ENCODE measurements at regions not wholly inside any gene's neighbourhood (a gene's known extent, or its start where the extent isn't known, plus 50 kb on each side); places are given as distances from the start of the nearest gene placed in this dataset.

GRCh38 chr18:57087644-57088376 is 59.1 kb upstream of the BOD1L2 start:
- no peak overlapping the region for H3K27ac ChIP-seq (ENCODE audit: insufficient read depth in 1 of 2, low read depth in 1 of 2, low read length in 2 of 2, poor library complexity in 1 of 2, severe bottlenecking in 2 of 2)
- peaks cover 0 to 15% (median 4%) of the 10 kb centered on the region in 4 experiments for H3K4me1 ChIP-seq (ENCODE audit: control extremely low read depth in 1 of 4, control insufficient read depth in 4 of 4, insufficient read depth in 4 of 4, low read length in 3 of 4)
- POLR2A ChIA-PET = no interaction called here
- no peaks in the 10 kb centered on the region for H3K36me3 ChIP-seq (ENCODE audit: control insufficient read depth in 4 of 4, insufficient read depth in 4 of 4, low read length in 3 of 4)
- no peak overlapping the region for H3K4me3 ChIP-seq (ENCODE audit: control insufficient read depth in 1 of 7, extremely low read depth in 1 of 7, insufficient read depth in 4 of 7, low read depth in 2 of 7, low read length in 6 of 7)
- H3K9me3 ChIP-seq (ENCODE audit: control extremely low read depth in 1 of 5, control insufficient read depth in 4 of 5, insufficient read depth in 2 of 5, low read depth in 1 of 5, low read length in 4 of 5) = peaks cover 0 to 7% (median 5%) of the 10 kb centered on the region in 5 experiments
- H3K27me3 ChIP-seq (replicated peaks in 2 of 5; ENCODE audit: control insufficient read depth in 4 of 5, insufficient read depth in 5 of 5, low read length in 4 of 5) = peaks cover 0 to 18% (median 0%) of the 10 kb centered on the region in 5 experiments
- 83% methylated on average over 4 of the region's 11 CpGs for WGBS (ENCODE audit: insufficient coverage)
- CTCF ChIA-PET = no interaction called here
- DNase-seq = no peak

GRCh38 chr18:57088883-57089282 is 58.0 kb upstream of the BOD1L2 start:
- POLR2A ChIA-PET = no interaction called here
- CTCF ChIA-PET = no interaction called here
- no peak for DNase-seq
- Histone ChIP-seq H3K27me3 (replicated peaks in 2 of 5; ENCODE audit: control insufficient read depth in 4 of 5, insufficient read depth in 5 of 5, low read length in 4 of 5) (peaks cover 0 to 10% (median 3%) of the 10 kb centered on the region in 5 experiments), H3K4me3 (ENCODE audit: control insufficient read depth in 1 of 7, extremely low read depth in 1 of 7, insufficient read depth in 4 of 7, low read depth in 2 of 7, low read length in 6 of 7) (no peak overlapping the region), H3K27ac (ENCODE audit: insufficient read depth in 1 of 2, low read depth in 1 of 2, low read length in 2 of 2, poor library complexity in 1 of 2, severe bottlenecking in 2 of 2) (no peak overlapping the region), H3K4me1 (ENCODE audit: control extremely low read depth in 1 of 4, control insufficient read depth in 4 of 4, insufficient read depth in 4 of 4, low read length in 3 of 4) (peaks cover 0 to 15% (median 4%) of the 10 kb centered on the region in 4 experiments), H3K36me3 (ENCODE audit: control insufficient read depth in 4 of 4, insufficient read depth in 4 of 4, low read length in 3 of 4) (no peaks in the 10 kb centered on the region), H3K9me3 (ENCODE audit: control extremely low read depth in 1 of 5, control insufficient read depth in 4 of 5, insufficient read depth in 2 of 5, low read depth in 1 of 5, low read length in 4 of 5) (no peaks in the 10 kb centered on the region)
- WGBS (ENCODE audit: insufficient coverage) = 90% methylated on average over 5 of the region's 5 CpGs

- ChIA-PET CTCF (no interaction called here), POLR2A (no interaction called here)
- Histone ChIP-seq H3K4me3 (ENCODE audit: control insufficient read depth in 1 of 7, extremely low read depth in 1 of 7, insufficient read depth in 4 of 7, low read depth in 2 of 7, low read length in 6 of 7) (no peak overlapping the region), H3K9me3 (ENCODE audit: control extremely low read depth in 1 of 5, control insufficient read depth in 4 of 5, insufficient read depth in 2 of 5, low read depth in 1 of 5, low read length in 4 of 5) (no peaks in the 10 kb centered on the region), H3K27ac (ENCODE audit: insufficient read depth in 1 of 2, low read depth in 1 of 2, low read length in 2 of 2, poor library complexity in 1 of 2, severe bottlenecking in 2 of 2) (no peak overlapping the region), H3K4me1 (ENCODE audit: control extremely low read depth in 1 of 4, control insufficient read depth in 4 of 4, insufficient read depth in 4 of 4, low read length in 3 of 4) (peaks cover 0 to 9% (median 3%) of the 10 kb centered on the region in 4 experiments), H3K36me3 (ENCODE audit: control insufficient read depth in 4 of 4, insufficient read depth in 4 of 4, low read length in 3 of 4) (no peaks in the 10 kb centered on the region), H3K27me3 (replicated peaks in 2 of 5; ENCODE audit: control insufficient read depth in 4 of 5, insufficient read depth in 5 of 5, low read length in 4 of 5) (peaks cover 0 to 9% (median 3%) of the 10 kb centered on the region in 5 experiments)
- 75% methylated on average over 5 of the region's 6 CpGs for WGBS (ENCODE audit: insufficient coverage)
- DNase-seq = no peak
These were observed 57.2 kb upstream of the BOD1L2 start for GRCh38 chr18:57089702-57090101.

GRCh38 chr18:57091231-57091630 is 55.7 kb upstream of the BOD1L2 start:
- peaks cover 0 to 15% (median 6%) of the 10 kb centered on the region in 5 experiments for H3K27me3 ChIP-seq (replicated peaks in 2 of 5; ENCODE audit: control insufficient read depth in 4 of 5, insufficient read depth in 5 of 5, low read length in 4 of 5)
- H3K36me3 ChIP-seq (ENCODE audit: control insufficient read depth in 4 of 4, insufficient read depth in 4 of 4, low read length in 3 of 4) = no peaks in the 10 kb centered on the region
- H3K4me3 ChIP-seq (ENCODE audit: control insufficient read depth in 1 of 7, extremely low read depth in 1 of 7, insufficient read depth in 4 of 7, low read depth in 2 of 7, low read length in 6 of 7) = no peak overlapping the region
- CTCF ChIA-PET = no interaction called here
- no peak overlapping the region for H3K27ac ChIP-seq (ENCODE audit: insufficient read depth in 1 of 2, low read depth in 1 of 2, low read length in 2 of 2, poor library complexity in 1 of 2, severe bottlenecking in 2 of 2)
- H3K9me3 ChIP-seq (ENCODE audit: control extremely low read depth in 1 of 5, control insufficient read depth in 4 of 5, insufficient read depth in 2 of 5, low read depth in 1 of 5, low read length in 4 of 5) = no peaks in the 10 kb centered on the region
- no peak for DNase-seq
- peaks cover 0 to 5% (median 0%) of the 10 kb centered on the region in 4 experiments for H3K4me1 ChIP-seq (ENCODE audit: control extremely low read depth in 1 of 4, control insufficient read depth in 4 of 4, insufficient read depth in 4 of 4, low read length in 3 of 4)
- POLR2A ChIA-PET = no interaction called here

GRCh38 chr18:57094175-57094574 is 52.7 kb upstream of the BOD1L2 start:
- Histone ChIP-seq H3K27ac (ENCODE audit: insufficient read depth in 1 of 2, low read depth in 1 of 2, low read length in 2 of 2, poor library complexity in 1 of 2, severe bottlenecking in 2 of 2) (no peak overlapping the region), H3K36me3 (ENCODE audit: control insufficient read depth in 4 of 4, insufficient read depth in 4 of 4, low read length in 3 of 4) (no peaks in the 10 kb centered on the region), H3K4me3 (ENCODE audit: control insufficient read depth in 1 of 7, extremely low read depth in 1 of 7, insufficient read depth in 4 of 7, low read depth in 2 of 7, low read length in 6 of 7) (no peak overlapping the region), H3K9me3 (ENCODE audit: control extremely low read depth in 1 of 5, control insufficient read depth in 4 of 5, insufficient read depth in 2 of 5, low read depth in 1 of 5, low read length in 4 of 5) (peaks cover 0 to 1% (median 0%) of the 10 kb centered on the region in 5 experiments), H3K27me3 (replicated peaks in 2 of 5; ENCODE audit: control insufficient read depth in 4 of 5, insufficient read depth in 5 of 5, low read length in 4 of 5) (peaks cover 0 to 17% (median 6%) of the 10 kb centered on the region in 5 experiments), H3K4me1 (ENCODE audit: control extremely low read depth in 1 of 4, control insufficient read depth in 4 of 4, insufficient read depth in 4 of 4, low read length in 3 of 4) (peaks cover 0 to 5% (median 0%) of the 10 kb centered on the region in 4 experiments)
- no peak for DNase-seq
- 85% methylated on average over 4 of the region's 4 CpGs for WGBS (ENCODE audit: insufficient coverage)
- CTCF ChIA-PET = no interaction called here
- POLR2A ChIA-PET = no interaction called here

GRCh38 chr18:57095884-57096283 is 51.0 kb upstream of the BOD1L2 start:
- Histone ChIP-seq H3K27ac (ENCODE audit: insufficient read depth in 1 of 2, low read depth in 1 of 2, low read length in 2 of 2, poor library complexity in 1 of 2, severe bottlenecking in 2 of 2) (no peak overlapping the region), H3K4me1 (ENCODE audit: control extremely low read depth in 1 of 4, control insufficient read depth in 4 of 4, insufficient read depth in 4 of 4, low read length in 3 of 4) (peaks cover 0 to 3% (median 0%) of the 10 kb centered on the region in 4 experiments), H3K9me3 (ENCODE audit: control extremely low read depth in 1 of 5, control insufficient read depth in 4 of 5, insufficient read depth in 2 of 5, low read depth in 1 of 5, low read length in 4 of 5) (peaks cover 0 to 4% (median 0%) of the 10 kb centered on the region in 5 experiments), H3K27me3 (replicated peaks in 2 of 5; ENCODE audit: control insufficient read depth in 4 of 5, insufficient read depth in 5 of 5, low read length in 4 of 5) (peaks cover 0 to 17% (median 6%) of the 10 kb centered on the region in 5 experiments), H3K36me3 (ENCODE audit: control insufficient read depth in 4 of 4, insufficient read depth in 4 of 4, low read length in 3 of 4) (no peaks in the 10 kb centered on the region), H3K4me3 (ENCODE audit: control insufficient read depth in 1 of 7, extremely low read depth in 1 of 7, insufficient read depth in 4 of 7, low read depth in 2 of 7, low read length in 6 of 7) (no peak overlapping the region)
- CTCF ChIA-PET = interaction anchor here (0.7 kb wide), 1 partner anchor 10 kb away, joined by 3 read pairs; no protein-coding TSS in a partner anchor
- POLR2A ChIA-PET = no interaction called here
- no peak for DNase-seq
- WGBS (ENCODE audit: insufficient coverage) = 6% methylated on average over 4 of the region's 4 CpGs

Data from common myeloid progenitor, CD34-positive (primary cell).